DMS114 treated with DMSO at 0.1 percent for 48 hours (cell line): ENCODE measurements at regions not wholly inside any gene's neighbourhood (a gene's known extent, or its start where the extent isn't known, plus 50 kb on each side); places are given as distances from the start of the nearest gene placed in this dataset.
"Not testable (repeated sequence)": the region's sequence is repeated elsewhere in the genome, so short reads cannot be mapped to it uniquely, and the experiment has no call there.

Experiments used
- DNase-seq: peaks from one replicate; lab custom pipeline; 2025; ENCODE audit not compliant: unreplicated experiment; lab: John Stamatoyannopoulos, UW

DNA sequence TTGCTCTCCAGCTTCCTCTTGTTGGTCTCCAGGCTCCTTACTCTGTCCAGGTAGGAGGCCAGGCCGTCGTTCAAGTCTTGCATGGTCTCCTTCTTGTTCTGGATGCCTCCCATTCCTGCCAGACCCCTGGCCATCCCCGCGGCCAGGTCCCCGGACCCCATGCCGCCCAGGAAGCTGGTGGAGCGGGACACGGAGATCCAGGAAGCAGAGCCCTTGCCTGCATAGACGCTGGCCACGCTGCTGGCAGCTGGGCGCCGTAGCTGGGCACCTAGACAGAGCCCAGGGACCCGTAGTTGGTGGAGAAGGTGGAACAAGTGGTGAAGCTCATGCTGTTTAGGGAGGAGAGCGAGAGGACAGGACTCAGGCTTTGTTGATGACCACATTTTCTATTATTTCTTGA lies 1584.0 kb upstream of the ACO1 start:
- DNase-seq = no peak

DNA sequence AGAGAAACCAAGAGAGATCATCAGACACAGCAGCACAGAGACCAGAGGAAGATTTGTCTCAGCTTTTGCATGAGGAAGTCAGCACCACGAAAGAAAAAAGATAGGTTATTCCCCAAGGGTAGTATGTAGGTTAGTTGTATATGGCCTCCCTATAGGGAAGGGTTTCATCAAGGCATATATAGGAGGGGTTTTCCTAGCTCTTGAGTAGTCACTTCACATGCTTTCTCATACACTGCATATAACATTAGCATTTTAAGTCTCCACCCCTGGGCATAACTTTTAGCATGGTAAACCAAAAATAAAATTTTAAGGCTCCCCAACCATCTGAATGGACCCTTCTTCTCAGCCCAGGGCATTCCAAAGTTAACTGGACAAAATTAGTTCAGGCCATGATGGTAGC lies 1571.6 kb upstream of the ACO1 start:
- no peak for DNase-seq

DNA sequence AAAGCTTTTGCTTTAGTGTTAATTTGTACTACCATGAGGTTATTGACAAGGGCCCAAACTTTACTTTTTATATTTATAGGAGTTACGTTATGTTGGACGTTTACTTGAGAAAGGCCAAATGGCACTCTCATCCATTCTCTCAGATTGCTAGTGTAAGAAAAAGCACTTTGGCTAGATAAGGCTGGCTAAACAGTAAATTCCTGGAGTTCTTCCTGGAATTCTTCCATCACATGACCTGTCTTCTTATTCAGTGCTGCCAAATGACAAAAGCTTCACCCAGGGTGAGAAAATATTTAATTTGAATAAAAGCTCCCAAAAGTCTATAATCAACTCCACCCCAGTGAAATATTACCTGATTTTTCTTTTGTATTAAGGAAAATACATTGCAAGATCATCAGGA lies 1568.9 kb upstream of the ACO1 start:
- no peak for DNase-seq

DNA sequence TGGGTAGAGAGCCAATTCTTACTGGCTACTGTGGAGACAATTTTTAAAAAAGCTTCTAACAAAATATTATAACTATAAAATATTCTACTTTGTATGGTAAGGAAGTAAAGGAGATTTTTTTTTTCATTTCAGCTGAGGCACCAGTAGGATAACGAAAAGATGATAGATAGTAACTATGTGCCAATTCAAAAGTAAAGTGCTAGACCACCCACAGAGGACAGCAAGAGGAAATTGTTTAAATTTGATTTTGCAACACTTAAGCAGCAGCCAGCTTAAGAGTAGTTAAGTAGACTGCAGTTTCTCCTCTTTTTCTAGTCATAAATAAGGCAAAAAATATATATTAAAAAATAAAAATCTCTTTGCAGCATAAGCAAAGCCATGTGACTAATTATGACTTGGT lies 1539.3 kb upstream of the ACO1 start:
- DNase-seq = no peak

DNA sequence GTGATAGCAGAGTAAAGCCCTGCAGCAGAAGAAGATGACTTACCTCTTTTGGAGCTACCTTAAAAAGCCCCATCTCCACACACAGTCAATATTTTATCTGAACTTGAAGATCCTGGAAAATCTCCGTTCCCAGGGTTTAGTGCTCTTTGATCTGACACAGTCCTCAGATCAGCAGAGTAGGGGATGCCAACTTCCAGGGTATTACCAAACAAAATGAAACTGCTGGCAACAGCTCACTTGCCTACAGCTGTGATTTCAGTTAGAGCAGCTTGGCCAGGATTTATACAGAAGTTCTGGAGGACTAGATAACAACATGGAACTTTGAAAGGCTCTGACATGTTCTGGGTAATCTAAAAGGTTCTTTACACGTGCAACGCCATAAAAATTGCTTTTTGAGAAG lies 1537.8 kb upstream of the ACO1 start:
- no peak for DNase-seq

DNA sequence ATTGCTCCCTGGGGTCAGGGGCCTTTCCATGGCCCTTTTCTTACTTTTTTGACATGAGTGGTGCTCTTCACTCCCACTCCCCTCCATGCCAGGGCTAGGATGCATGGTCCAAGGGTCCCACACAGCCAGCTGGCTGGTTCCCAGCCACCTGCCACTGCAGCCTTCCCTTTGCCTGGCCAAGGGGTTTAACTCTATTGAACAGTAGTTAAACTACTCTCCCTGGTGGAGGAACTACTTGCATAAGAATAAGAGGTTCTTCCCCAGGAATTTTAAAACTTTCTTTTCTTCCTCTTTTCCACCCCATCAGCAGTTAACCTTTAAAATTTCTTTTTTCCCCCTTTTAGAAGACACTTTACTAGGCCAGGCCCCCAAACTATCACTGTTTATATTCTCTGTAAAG lies 1532.8 kb upstream of the ACO1 start:
- DNase-seq = no peak

DNA sequence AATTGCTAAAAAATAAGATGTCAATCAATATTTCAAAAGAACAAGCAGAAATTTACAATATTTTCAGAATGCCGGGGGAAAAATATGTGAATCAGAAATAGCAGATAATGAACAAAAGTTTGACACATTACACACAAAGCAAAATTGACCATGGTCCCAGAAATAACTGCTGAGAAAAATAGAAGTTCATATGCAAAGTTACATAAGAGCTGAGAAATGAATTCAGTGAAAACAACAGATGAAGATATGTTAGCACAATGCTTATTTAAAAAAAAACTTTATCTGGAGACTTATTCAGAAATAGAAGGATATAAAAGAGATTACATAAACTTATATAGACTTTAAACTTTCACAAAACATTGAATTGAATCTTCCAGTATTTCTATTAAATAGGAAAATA lies 1483.7 kb upstream of the ACO1 start:
- DNase-seq = no peak

DNA sequence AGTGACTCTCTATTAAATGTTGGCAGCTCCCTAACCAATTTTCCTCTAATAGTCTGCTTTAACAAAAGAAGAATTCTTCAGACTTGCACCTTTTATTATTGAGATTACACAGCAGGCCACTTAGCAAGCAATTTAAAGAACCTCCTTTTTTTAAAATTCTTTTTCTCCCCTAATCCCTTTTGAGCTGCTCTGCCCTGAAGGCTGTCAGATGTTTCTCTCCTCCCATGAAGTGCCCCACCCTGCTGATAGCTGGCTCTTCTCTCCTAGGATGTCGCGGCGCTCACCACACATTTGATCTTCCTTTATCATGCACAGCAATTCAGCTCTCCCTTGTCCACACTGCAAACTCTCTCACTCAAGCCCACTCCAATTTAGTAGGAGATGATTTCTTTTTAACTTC lies 1471.1 kb upstream of the ACO1 start:
- DNase-seq = no peak

DNA sequence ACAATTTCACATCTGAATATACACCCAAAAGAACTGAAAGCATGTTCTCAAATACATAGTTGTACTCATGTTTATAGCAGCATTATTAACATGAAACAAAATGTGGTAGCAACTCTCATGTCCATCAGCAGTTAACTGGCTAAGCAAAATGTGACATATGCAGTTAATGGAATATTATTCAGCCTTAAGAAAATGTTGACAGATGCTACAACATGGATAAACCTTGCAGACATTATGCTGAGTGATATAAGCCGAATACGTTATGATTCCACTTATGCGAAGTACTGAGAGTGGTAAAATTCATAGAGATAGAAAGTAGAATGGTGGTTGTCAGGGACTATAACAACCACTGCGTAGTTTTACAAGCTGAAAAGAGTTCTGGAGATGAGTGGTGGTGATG lies 1469.0 kb upstream of the ACO1 start:
- DNase-seq = no peak

DNA sequence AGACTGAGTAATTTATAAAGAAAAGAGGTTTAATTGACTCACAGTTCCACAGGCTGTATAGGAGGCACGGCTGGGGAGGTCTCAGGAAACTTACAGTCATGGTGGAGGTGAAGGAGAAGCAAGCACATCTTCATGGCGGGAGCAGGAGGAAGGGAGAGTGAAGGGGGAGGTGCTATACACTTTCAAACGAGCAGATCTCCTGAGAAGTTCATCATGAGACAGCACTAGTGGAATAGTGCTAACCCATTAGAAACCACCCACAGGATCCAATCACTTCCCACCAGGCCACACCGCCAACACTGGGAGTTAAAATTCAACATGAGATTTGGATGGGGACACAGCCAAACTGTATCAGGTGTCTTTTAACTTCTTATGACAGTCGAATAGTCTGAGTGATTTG lies 1459.3 kb upstream of the ACO1 start:
- DNase-seq = no peak

DNA sequence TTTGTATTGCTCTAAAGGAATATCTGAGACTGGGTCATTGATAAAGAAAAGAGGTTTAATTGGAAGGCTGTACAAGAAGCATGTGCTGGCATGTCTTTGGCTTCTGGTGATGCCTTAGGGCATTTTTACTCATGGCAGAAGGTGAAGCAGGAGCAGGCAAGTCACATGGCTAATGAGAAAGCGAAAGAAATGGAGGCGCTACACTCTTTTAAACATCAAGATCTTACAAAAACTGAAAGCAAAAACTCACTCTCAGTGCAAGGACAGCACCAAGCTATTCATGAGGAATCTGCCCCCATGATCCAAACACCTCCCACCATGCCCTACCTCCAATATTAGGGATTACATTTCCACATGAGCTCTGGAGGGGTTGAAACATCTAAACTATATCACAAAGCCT lies 1458.8 kb upstream of the ACO1 start:
- no peak for DNase-seq

DNA sequence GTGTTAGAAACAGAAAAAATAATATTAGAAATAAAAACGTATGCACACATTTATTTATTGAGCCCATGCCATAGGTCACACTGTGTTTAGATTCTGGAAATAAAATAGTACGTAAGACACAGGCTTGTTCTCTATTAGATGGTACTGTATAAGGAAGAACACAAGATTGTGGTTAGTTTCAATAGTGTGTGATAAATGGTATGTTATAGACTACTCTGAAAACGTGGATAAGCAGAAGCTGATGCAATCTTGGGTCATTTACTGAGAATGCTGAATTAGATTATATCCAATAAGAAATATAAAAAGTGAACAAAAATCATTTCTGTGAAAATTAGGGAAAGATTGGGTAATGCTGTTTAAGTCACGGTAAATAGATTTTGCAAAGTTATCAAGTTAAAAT lies 1456.4 kb upstream of the ACO1 start:
- no peak for DNase-seq

DNA sequence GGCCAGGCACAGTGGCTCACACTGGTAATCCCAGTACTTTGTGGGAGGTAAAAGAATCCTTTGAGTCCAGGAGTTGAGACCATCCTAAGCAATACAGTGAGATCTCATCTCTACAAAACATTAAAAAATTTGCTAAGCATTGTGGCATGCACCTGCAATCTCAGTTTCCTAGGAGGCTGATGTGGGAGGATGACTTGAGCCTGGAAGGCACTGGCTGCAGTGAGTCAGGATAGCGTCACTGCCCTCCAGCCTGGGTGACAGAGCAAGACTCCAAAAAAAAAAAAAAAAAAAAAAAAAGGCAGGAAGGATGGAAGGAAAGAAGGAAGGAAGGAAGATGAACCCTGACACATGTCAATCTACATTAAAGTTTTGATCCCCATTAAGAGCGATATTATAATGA lies 1452.2 kb upstream of the ACO1 start:
- no peak for DNase-seq

DNA sequence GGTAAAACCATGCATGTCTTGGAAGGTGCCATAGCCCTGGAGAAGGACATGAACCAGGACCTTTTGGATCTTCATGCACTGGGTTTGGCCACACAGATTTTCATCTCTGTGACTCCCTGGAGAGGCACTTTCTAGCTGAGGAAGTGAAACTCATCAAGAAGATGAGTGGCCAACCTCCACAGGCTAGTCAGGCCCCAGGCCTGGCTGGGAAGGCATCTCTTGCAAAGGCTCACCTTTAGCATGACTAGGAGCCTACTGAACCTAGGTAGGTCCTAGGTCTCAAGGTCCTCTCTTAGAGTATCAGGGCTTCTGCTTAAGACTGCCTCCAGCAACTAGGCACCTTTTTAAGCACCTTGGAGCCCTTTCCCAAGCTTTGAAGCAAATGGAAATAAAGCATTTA lies 1448.7 kb upstream of the ACO1 start:
- no peak for DNase-seq

DNA sequence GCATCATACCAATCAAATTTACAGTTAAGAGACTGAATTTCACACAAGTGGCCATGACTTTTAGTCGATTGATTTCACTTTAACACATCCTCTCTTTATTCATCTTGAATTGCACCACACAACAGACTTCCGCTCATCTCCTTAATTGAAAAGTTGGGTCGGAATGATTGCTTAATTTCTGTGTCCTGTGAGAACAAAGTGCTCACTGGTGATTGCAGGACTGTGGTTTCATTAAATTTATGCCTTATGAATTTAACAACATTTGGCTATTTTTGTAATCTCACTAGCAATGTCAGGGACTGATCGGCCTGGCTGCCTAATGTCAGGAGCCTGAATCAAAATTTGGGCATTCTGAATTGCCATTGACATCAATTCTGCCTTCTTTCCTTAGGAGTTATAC lies 1447.3 kb upstream of the ACO1 start:
- no peak for DNase-seq

DNA sequence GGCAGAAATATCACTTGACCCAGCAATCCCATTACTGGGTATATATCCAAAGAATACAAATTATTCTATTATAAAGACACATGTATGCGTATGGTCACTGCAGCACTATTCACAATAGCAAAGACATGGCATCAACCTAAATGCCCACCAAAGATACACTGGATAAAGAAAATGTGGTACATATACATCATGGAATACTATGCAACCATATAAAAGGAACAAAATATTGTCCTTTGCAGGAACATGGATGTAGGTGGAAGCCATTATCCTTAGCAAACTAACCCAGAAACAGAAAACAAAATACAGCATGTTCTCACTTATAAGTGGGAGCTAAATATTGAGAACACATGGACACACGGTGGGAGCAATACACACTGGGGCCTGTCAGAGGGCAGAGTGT lies 1441.6 kb upstream of the ACO1 start:
- not testable (repeated sequence) for DNase-seq

DNA sequence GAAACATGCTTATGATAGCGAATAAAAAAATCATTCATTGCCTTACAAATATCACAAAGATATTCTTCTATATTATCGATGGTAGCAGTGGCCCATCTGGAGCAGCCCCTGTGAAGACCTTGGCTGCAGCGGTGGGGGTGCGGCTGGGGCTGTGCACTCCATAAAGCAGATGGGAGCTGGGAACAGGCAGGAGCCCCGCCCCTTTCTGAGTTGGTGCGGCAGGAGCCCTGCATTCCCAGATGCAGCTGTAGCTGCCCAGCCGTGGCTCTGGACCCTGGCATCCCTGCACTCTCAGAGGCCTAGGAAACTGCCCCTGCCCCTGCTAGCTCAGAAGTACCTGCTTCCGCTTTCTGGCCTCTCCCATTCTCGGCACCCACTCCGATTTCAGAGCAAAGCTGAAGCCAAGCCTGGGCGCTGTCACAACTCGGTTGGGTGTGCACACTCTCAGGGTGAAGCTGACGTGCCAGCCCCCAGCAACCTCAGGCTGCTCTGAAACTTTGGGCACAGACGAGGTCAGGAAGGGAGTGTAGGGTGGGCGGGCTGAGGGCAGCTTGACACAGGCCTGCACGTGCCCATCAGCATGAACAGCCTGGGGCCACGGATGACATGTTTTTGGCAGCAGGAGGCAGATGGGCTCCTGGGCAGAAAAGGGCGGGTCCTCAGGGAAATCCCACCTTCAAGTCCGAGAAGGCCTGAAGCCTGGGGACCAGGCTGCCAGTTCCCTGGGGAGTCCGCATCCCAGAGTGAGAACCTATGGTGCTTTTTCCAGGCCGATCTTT lies 1440.8 kb upstream of the ACO1 start:
- DNase-seq = no peak

DNA sequence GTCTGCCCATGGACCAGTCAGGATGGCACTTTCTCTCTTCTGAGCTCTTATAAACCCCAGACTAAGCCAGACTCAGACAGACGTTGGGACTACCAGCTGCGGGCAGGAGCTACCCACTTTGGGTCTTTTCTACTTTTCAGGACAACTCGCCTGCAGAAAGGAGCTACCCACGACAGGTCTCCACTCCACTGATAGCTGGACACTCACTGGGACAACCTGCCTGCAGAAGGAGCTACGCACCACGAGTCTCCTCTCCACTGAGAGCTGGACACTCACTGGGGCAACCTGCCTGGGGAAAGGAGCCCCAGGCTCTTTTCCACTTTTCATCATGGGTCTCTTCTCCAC lies 1440.2 kb upstream of the ACO1 start:
- DNase-seq = no peak

DNA sequence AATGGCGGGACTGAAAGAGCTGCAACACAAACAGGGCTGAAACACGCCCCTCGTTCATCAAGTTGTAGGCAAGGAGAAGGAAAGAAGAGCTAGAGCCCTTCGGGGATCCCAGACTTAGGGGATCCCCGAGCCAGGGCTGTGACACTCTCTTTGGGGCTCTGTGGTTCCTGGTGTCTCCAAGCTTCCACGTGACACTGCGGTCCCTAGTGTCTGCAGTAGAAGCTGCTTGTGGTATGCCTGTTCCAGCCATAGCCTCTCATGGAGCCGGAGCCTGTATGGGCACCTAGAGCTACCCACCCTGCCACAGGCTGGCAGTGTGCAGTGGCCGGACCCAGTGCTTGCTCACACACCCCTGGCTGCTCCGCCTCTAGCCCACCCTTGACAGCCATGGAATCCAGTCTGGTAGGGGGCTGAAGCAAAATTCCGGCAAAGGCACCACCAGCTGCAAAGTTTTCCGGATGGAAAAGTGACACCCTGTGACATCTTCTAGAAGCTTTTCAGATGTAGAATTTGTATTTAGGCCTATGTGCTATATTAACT lies 1439.6 kb upstream of the ACO1 start:
- no peak for DNase-seq

DNA sequence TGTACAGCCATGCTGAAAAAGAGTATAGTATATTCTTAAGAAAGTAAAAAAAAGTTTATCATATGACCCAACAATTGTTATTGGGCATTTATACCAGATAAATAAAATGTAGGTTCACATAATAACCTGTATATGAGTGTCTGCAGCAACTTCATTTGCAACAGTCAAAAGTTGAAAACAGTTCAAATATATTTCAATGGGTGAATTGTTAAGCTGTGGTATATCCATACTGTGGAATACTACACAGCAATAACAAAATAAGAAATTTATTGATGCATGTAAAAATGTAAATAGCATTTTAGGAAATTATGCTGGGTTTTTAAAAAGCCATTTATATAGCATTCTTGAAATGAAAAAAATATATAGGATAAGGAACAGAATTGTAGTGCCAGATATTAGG lies 1420.1 kb upstream of the ACO1 start:
- no peak for DNase-seq

DNA sequence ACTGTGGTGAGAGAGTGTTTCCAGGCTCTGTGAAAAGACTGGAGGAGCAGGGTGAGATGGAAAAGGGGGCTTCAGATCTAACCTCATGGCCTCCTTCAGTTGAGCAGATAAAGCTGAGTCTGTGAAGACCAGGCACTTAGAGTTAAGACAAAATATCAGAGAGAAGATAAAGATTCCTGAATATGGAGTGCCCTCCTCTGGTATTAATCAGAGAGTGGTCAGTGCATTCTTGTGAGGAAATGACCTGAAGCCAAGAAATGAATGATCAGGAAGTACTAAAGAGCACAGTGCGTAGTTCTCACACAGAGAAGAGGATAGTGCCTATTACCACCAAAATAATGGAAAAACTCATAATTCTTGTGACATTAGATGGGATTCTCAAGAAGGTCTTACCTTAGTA lies 1417.0 kb upstream of the ACO1 start:
- no peak for DNase-seq

DNA sequence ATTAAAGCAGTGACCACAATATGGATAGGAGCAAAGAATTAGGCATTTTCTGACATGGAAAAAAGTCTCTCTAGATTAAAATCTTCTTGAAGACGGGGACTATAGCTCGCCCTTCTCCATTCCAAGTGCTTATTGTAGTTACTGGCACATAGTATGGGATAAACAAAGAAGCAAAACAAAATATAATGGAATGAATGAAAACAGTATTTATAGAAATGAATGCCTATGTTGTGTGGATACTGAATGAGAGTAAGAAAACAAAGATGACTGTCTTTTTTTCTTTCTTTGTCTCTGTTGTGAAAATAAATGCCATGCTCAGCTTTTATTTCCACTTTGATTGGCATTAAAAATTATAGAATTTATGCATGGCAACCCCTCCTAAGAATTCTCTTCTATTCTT lies 1414.3 kb upstream of the ACO1 start:
- DNase-seq = no peak

DNA sequence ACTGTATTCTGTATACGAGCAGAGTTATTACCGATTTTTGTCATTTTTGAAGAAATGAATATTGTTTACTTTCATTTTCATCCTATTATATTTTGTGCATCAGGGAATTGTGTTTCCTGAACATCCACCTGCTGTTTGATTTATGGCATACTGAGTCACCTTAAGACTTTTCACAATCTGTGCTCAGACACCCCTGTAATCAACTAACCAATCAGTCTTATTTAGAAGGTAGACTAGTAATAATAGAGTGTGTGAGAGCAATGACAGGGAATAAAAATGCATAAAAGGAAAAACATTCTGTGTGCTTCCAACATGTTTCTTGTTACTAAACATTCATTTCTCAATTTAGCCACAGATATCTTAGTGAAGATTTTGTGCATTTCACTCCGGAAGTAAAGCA lies 1413.6 kb upstream of the ACO1 start:
- DNase-seq = no peak
